HUDEP-2 (cell line): ENCODE measurements at regions not wholly inside any gene's neighbourhood (a gene's known extent, or its start where the extent isn't known, plus 50 kb on each side); places are given as distances from the start of the nearest gene placed in this dataset.
"Not testable (repeated sequence)": the region's sequence is repeated elsewhere in the genome, so short reads cannot be mapped to it uniquely, and the experiment has no call there.

Experiments
- DNase-seq, 76 experiments: peaks; one replicate each; lab custom pipeline; 2025; ENCODE audit not compliant: unreplicated experiment in 76 of 76; lab: John Stamatoyannopoulos, UW

DNA sequence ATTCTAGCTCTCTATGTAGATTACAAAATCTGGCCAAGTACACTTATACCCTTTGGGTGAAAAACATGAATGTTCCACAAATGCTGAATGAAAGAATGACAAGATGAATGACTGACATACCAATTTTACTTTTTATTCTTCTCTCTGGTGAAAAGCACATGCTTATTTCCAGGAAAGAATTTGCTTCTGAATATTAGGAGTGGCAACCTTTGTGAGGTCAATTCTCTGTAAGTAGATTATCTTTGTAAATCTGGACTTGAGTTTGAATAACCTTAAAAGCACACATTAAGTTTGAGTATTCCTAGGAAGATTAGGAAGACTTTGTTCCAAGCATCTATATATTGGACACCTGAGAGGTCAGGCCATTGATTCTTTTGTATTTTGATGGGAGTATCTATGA, 78.1 kb upstream of the P2RY1 start:
- DNase-seq = no peak

DNA sequence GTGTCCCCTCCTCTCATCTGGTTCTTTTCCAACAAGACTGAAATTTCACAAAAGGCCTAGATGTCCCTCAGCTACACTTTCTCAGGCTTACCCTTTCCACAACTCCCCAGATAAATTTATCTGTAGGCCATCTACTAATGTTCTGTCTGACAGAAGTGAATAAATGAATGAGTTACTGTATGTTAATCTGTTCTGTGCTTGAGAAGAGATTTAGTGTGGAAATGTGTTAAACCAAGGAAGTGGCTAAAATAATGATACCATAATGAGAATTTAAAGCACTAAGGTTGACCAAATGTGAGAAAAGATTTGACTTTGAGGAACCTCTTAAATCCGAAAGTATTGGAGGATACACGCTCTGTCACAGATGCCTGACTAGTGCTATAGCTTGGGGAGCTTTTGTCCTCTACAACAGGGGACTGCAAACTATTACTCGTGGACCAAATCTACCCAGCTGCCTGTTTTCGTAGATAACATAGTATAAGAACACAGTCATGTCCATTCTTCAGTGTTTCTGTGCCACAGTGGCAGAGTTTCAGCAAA, 74.8 kb upstream of the P2RY1 start:
- DNase-seq = no peak

DNA sequence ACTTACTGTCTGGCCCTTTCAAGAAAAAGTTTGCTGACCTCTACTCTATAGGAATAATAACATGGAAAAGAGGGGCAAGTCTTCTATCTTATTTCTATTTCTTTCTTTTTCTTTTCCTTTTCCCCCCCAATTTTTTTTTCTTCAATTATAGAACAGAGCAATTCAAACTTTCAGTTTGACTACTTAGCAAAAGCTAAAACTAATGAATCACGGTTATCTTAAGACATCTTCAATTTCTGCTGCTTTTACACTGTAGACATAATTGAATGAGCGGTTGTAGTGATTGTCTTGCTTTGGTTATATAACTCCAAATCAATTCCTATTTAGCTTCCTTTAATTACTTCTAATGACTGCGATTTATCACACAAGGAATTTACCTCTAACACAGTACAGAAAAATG, 74.3 kb upstream of the P2RY1 start:
- DNase-seq = no peak

- no peak for DNase-seq
Observed at GRCh38 chr3:152768478-152768877, 66.5 kb upstream of the P2RY1 start.

- DNase-seq = no peak
Observed at GRCh38 chr3:152769523-152769922, 65.4 kb upstream of the P2RY1 start.

- DNase-seq = no peak
Observed at GRCh38 chr3:152770296-152770695, 64.6 kb upstream of the P2RY1 start.

- DNase-seq = no peak
Observed at GRCh38 chr3:152771120-152771519, 63.8 kb upstream of the P2RY1 start.

GRCh38 chr3:152772674-152773225, 62.2 kb upstream of the P2RY1 start:
- no peak for DNase-seq

- DNase-seq = no peak
Observed at GRCh38 chr3:152773633-152774032, 61.3 kb upstream of the P2RY1 start.

- DNase-seq = not testable (repeated sequence)
Observed at GRCh38 chr3:152774230-152774629, 60.7 kb upstream of the P2RY1 start.

GRCh38 chr3:152778022-152778421, 56.9 kb upstream of the P2RY1 start:
- no peak for DNase-seq

GRCh38 chr3:152779653-152780052, 55.3 kb upstream of the P2RY1 start:
- DNase-seq = no peak

DNA sequence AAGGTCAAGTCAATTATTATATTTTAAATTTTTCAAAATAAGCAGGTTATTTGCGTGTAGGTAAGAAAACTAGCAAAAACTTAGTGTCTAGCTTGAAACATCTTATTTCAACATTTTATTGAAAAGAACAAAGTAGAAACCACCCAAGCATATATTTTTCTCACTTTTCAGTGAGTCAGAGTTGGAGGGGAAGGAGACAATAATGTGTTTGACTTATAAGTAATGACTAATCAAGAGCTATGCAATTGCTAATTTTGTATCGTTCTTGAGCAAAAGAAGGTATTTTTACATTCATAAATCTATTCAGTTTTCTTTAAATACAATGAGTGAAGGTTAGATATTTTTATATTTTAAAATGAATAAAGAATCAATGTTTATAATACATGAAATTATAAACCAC, 54.4 kb upstream of the P2RY1 start:
- DNase-seq = no peak

DNA sequence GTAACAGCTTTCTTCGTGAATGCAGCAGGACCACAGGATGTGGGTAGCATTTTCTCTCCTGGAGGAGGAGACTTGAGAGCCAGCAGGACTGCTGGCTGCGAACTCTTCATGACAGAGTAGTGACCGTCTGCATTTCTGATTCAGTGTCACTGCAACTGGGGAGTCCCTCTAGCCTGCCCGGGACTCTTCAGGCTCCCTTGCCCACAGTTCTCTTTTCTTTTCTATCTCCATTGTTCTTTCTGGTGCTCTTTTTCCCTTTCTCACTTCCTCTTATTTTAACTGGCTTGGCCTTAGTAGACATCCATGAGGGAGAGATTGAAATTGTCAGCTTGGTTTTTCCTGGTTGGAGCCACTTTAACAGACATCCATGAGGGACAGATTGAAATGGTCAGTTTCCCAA, 49.9 kb upstream of the P2RY1 start:
- DNase-seq = no peak
